ENCODE measurements at regions not wholly inside any gene's neighbourhood (a gene's known extent, or its start where the extent isn't known, plus 50 kb on each side); places are given as distances from the start of the nearest gene placed in this dataset.

DNA sequence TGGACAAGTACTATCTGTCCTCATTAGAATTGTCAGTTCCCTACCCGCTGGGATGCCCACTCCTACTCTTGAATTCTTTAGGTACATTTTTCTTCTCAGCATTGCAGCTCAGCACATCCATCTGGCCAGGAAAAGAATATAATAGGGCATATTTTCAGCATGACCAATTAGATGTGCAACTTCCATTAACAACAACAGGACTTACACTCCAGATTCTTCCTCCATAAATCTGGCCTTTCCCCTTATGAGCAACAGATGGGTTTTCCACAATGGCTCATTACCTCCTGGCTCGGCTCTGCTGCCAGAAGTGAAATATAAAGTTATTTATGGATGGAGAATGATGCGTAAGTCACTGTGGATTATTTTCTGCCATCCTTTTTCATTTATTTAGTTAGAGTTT lies 443.8 kb upstream of the TGFBR2 start:
- Histone ChIP-seq H4K20me1 (ENCODE audit: control insufficient read depth, insufficient read depth, low read depth, low read length) (no peaks in the 10 kb centered on the region), H3K4me1 (ENCODE audit: control insufficient read depth, low read length) (no peaks in the 10 kb centered on the region), H3K79me2 (ENCODE audit: control insufficient read depth, low read length) (no peaks in the 10 kb centered on the region), H3K9me3 (ENCODE audit: control insufficient read depth, insufficient read depth, low read length) (no peaks in the 10 kb centered on the region), H3K4me2 (ENCODE audit: low read length) (no peak overlapping the region), H3K27ac (ENCODE audit: low read depth, low read length) (no peak overlapping the region), H3K9me2 (replicated peaks; ENCODE audit: control insufficient read depth, low read length) (no peaks in the 10 kb centered on the region), H3K27me3 (ENCODE audit: control insufficient read depth, low read length) (no peaks in the 10 kb centered on the region), H3F3A (ENCODE audit: control insufficient read depth, insufficient read depth) (no peaks in the 10 kb centered on the region), H3K36me3 (ENCODE audit: control insufficient read depth, low read length) (no peaks in the 10 kb centered on the region), H3K4me3 (ENCODE audit: low read length) (no peak overlapping the region)
- TF ChIP-seq CTCF (IDR thresholded peaks at IDR 0.05; ENCODE audit: low read depth, low read length, poor library complexity, severe bottlenecking): no peak
- no peak for TF ChIP-seq EZH2phosphoT487 (IDR thresholded peaks at IDR 0.05; ENCODE audit: borderline replicate concordance, low read length)

- no peak overlapping the region for H3K27ac ChIP-seq (ENCODE audit: low read depth, low read length)
Measured at GRCh38 chr3:30166535-30166934, 439.9 kb upstream of the TGFBR2 start.

DNA sequence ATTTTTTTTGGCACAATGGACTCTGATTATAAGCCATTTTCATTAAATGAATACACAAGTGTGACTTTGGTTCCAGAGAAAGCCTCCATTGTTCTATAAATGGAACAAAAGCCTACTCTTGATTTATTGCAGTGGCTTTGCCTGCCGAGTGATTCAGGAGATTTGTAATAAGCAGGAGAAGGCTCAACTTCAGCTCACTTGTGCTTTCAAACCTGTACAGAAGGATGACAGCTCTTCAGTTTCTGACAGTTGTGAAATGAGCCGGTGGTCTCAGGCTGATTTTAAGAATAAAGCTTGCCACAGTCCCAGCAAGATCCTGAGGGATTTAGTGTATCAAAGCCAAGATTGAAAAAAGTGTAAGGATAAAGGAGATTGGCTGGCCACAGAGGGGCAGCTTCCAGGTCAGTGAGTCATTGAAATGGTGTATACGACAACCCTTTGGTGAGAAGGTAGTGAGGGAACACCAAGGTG lies 438.8 kb upstream of the TGFBR2 start:
- Histone ChIP-seq H3K9me3 (ENCODE audit: control insufficient read depth, insufficient read depth, low read length) (no peaks in the 10 kb centered on the region), H3K9me2 (replicated peaks; ENCODE audit: control insufficient read depth, low read length) (no peaks in the 10 kb centered on the region), H3K27ac (ENCODE audit: low read depth, low read length) (no peak overlapping the region), H3K4me1 (ENCODE audit: control insufficient read depth, low read length) (no peaks in the 10 kb centered on the region), H4K20me1 (ENCODE audit: control insufficient read depth, insufficient read depth, low read depth, low read length) (no peaks in the 10 kb centered on the region), H3F3A (ENCODE audit: control insufficient read depth, insufficient read depth) (no peaks in the 10 kb centered on the region), H3K4me2 (ENCODE audit: low read length) (no peak overlapping the region), H3K79me2 (ENCODE audit: control insufficient read depth, low read length) (no peaks in the 10 kb centered on the region), H3K4me3 (ENCODE audit: low read length) (no peak overlapping the region), H3K27me3 (ENCODE audit: control insufficient read depth, low read length) (no peaks in the 10 kb centered on the region), H3K36me3 (ENCODE audit: control insufficient read depth, low read length) (no peaks in the 10 kb centered on the region)
- TF ChIP-seq CTCF (IDR thresholded peaks at IDR 0.05; ENCODE audit: low read depth, low read length, poor library complexity, severe bottlenecking) (no peak), EZH2phosphoT487 (IDR thresholded peaks at IDR 0.05; ENCODE audit: borderline replicate concordance, low read length) (no peak)

More at GRCh38 chr3:30166535-30166934, 439.9 kb upstream of the TGFBR2 start:
- Histone ChIP-seq H3F3A (ENCODE audit: control insufficient read depth, insufficient read depth) (no peaks in the 10 kb centered on the region), H3K4me1 (ENCODE audit: control insufficient read depth, low read length) (no peaks in the 10 kb centered on the region), H3K36me3 (ENCODE audit: control insufficient read depth, low read length) (no peaks in the 10 kb centered on the region), H3K9me2 (replicated peaks; ENCODE audit: control insufficient read depth, low read length) (no peaks in the 10 kb centered on the region), H4K20me1 (ENCODE audit: control insufficient read depth, insufficient read depth, low read depth, low read length) (no peaks in the 10 kb centered on the region), H3K4me3 (ENCODE audit: low read length) (no peak overlapping the region), H3K4me2 (ENCODE audit: low read length) (no peak overlapping the region), H3K9me3 (ENCODE audit: control insufficient read depth, insufficient read depth, low read length) (no peaks in the 10 kb centered on the region), H3K27me3 (ENCODE audit: control insufficient read depth, low read length) (no peaks in the 10 kb centered on the region), H3K79me2 (ENCODE audit: control insufficient read depth, low read length) (no peaks in the 10 kb centered on the region)
- TF ChIP-seq CTCF (IDR thresholded peaks at IDR 0.05; ENCODE audit: low read depth, low read length, poor library complexity, severe bottlenecking) (no peak), EZH2phosphoT487 (IDR thresholded peaks at IDR 0.05; ENCODE audit: borderline replicate concordance, low read length) (no peak)

Measured in DOHH2 (cell line).